ENCODE measurements at regions not wholly inside any gene's neighbourhood (a gene's known extent, or its start where the extent isn't known, plus 50 kb on each side); places are given as distances from the start of the nearest gene placed in this dataset.

DNA sequence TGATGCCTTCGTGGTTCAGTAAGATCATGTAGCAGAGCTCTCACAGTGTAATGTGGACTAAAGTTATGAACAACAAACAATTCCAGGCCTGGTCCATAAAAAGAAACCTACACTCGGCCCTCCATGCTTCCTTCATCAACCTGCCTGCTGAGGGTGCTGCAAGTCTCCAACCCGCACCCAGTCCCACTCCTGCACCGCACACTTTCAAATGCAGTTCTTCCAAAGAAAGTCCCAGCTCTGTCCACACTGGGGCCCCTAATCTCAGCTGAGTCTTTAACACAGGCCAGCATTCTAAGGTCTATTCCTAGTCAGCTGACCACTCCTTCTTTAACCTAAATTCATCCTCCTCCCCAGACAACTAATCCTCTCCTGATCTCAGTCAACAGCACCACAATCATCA lies 71.5 kb upstream of the NR5A2 start:
- Mint-ChIP-seq H3K27ac (ENCODE audit: unreplicated experiment) (no peak overlapping the region), H3K9me3 (ENCODE audit: unreplicated experiment) (no peaks in the 10 kb centered on the region), H3K36me3 (ENCODE audit: insufficient read depth, unreplicated experiment) (no peaks in the 10 kb centered on the region), H3K27me3 (ENCODE audit: insufficient read depth, unreplicated experiment) (no peaks in the 10 kb centered on the region), H3K4me1 (ENCODE audit: low read depth, unreplicated experiment) (peaks cover 7% of the 10 kb centered on the region), H3K4me3 (ENCODE audit: unreplicated experiment) (no peak overlapping the region)
- no TSS peak for BruUV-seq (replicated peaks)
- Histone ChIP-seq H3K4me1 (0 out of 2 replicates have a peak, but pooled peaks cover 6% of the 10 kb centered on the region), H3K4me3 (ENCODE audit: low read depth, low read length) (no peak overlapping the region), H3K27me3 (replicated peaks; ENCODE audit: control insufficient read depth, insufficient read depth, low read length) (no peaks in the 10 kb centered on the region), H3K36me3 (ENCODE audit: control insufficient read depth, insufficient read depth, low read length) (no peaks in the 10 kb centered on the region), H3K9me3 (no peaks in the 10 kb centered on the region)
- intact Hi-C loops (cut with micrococcal nuclease; ENCODE audit: unreplicated experiment), result loop anchor here (1.0 to 10.0 kb wide), 3 partner anchors 71 to 554 kb away; partner anchors contain the start of gene NR5A2
- TF ChIP-seq, protein P1, sequence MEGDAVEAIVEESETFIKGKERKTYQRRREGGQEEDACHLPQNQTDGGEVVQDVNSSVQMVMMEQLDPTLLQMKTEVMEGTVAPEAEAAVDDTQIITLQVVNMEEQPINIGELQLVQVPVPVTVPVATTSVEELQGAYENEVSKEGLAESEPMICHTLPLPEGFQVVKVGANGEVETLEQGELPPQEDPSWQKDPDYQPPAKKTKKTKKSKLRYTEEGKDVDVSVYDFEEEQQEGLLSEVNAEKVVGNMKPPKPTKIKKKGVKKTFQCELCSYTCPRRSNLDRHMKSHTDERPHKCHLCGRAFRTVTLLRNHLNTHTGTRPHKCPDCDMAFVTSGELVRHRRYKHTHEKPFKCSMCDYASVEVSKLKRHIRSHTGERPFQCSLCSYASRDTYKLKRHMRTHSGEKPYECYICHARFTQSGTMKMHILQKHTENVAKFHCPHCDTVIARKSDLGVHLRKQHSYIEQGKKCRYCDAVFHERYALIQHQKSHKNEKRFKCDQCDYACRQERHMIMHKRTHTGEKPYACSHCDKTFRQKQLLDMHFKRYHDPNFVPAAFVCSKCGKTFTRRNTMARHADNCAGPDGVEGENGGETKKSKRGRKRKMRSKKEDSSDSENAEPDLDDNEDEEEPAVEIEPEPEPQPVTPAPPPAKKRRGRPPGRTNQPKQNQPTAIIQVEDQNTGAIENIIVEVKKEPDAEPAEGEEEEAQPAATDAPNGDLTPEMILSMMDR (IDR thresholded peaks at IDR 0.05; ENCODE audit: insufficient read depth in 1 of 2, low read depth in 1 of 2, low read length in 1 of 2, severe bottlenecking in 1 of 2, unreplicated experiment in 1 of 2), result peak in 1 of 2 experiments; percentile 1
- ChIA-PET CTCF (interaction anchor here (0.6 to 1.3 kb wide), 4 partner anchors 10 to 175 kb away, joined by 3 to 6 read pairs (median 4); no protein-coding TSS in a partner anchor), POLR2A (no interaction called here)
- DNase-seq, result peak; percentile 49 to 50

DNA sequence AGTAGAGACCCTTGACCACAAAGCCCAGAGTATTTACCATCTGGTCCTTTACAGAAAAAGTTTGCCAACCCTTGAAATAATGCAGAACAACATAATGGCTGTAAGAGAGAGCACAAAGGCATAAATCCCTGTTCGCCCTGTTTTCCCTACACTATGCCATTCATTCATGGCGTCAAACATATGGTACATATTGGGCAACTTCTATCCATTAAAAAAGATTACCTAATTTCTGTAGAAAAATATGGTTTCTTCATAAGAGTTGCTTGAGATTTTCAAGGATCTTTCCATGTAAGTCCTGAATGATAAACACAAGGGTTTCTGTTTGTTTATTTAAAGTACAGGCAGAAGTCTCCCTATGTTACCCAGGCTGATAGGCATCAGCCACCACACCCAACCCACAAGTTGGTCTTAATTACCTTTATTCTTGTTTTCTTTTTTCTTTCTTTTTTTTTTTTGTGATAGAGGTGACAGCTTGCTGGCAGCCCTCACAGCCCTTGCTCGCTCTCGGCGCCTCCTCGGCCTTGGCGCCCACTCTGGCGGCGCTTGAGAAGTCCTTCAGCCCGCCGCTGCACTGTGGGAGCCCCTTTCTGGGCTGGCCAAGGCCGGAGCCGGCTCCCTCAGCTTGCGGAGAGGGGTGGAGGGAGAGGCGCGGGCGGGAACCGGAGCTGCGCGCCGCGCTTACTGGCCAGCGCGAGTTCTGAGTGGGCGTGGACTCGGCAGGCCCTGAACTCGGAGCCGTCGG lies 68.3 kb upstream of the NR5A2 start:
- CTCF ChIA-PET, result no interaction called here
- peaks cover 7% of the 10 kb centered on the region for H3K4me1 Mint-ChIP-seq (ENCODE audit: low read depth, unreplicated experiment)
- BruUV-seq (replicated peaks), result no TSS peak

DNA sequence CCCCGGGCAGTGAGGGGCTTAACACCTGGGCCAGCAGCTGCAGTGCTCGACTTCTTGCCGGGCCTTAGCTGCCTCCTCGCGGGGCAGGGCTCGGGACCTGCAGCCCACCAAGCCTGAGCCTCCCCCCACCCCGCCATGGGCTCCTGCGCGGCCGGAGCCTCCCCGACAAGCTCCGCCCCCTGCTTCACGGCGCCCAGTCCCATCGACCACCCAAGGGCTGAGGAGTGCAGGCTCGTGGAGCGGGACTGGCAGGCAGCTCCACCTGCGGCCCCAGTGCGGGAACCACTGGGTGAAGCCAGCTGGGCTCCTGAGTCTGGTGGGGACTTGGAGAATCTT lies 67.8 kb upstream of the NR5A2 start:
- Mint-ChIP-seq H3K4me3 (ENCODE audit: unreplicated experiment) (no peak overlapping the region), H3K4me1 (ENCODE audit: low read depth, unreplicated experiment) (peaks cover 7% of the 10 kb centered on the region), H3K27me3 (ENCODE audit: insufficient read depth, unreplicated experiment) (no peaks in the 10 kb centered on the region), H3K27ac (ENCODE audit: unreplicated experiment) (no peak overlapping the region), H3K9me3 (ENCODE audit: unreplicated experiment) (no peaks in the 10 kb centered on the region), H3K36me3 (ENCODE audit: insufficient read depth, unreplicated experiment) (no peaks in the 10 kb centered on the region)
- H3K9me3 ChIP-seq, result no peaks in the 10 kb centered on the region
- ChIA-PET CTCF (no interaction called here), POLR2A (no interaction called here)
- no peak for DNase-seq
- no peak overlapping the region for H3K4me3 ChIP-seq (ENCODE audit: low read depth, low read length)
- no TSS peak for BruUV-seq (replicated peaks)
- intact Hi-C loops (cut with micrococcal nuclease; ENCODE audit: unreplicated experiment), result loop anchor here (10.0 kb wide), 1 partner anchor 275 kb away; no protein-coding TSS in a partner anchor
- no peaks in the 10 kb centered on the region for H3K27me3 ChIP-seq (replicated peaks; ENCODE audit: control insufficient read depth, insufficient read depth, low read length)
- TF ChIP-seq, protein P1 (IDR thresholded peaks at IDR 0.05; ENCODE audit: insufficient read depth in 1 of 2, low read depth in 1 of 2, low read length in 1 of 2, severe bottlenecking in 1 of 2, unreplicated experiment in 1 of 2), result no peak
- no peaks in the 10 kb centered on the region for H3K36me3 ChIP-seq (ENCODE audit: control insufficient read depth, insufficient read depth, low read length)
- H3K4me1 ChIP-seq, result 0 out of 2 replicates have a peak, but pooled peaks cover 6% of the 10 kb centered on the region

More for the DNA sequence above, 68.3 kb upstream of the NR5A2 start:
- DNase-seq, result no peak
- TF ChIP-seq, protein P1 (IDR thresholded peaks at IDR 0.05; ENCODE audit: insufficient read depth in 1 of 2, low read depth in 1 of 2, low read length in 1 of 2, severe bottlenecking in 1 of 2, unreplicated experiment in 1 of 2), result no peak
- intact Hi-C loops (cut with micrococcal nuclease; ENCODE audit: unreplicated experiment), result loop anchor here (10.0 kb wide), 1 partner anchor 274 kb away; no protein-coding TSS in a partner anchor
- Mint-ChIP-seq H3K36me3 (ENCODE audit: insufficient read depth, unreplicated experiment) (no peaks in the 10 kb centered on the region), H3K9me3 (ENCODE audit: unreplicated experiment) (no peaks in the 10 kb centered on the region), H3K27ac (ENCODE audit: unreplicated experiment) (no peak overlapping the region), H3K4me3 (ENCODE audit: unreplicated experiment) (no peak overlapping the region), H3K27me3 (ENCODE audit: insufficient read depth, unreplicated experiment) (no peaks in the 10 kb centered on the region)
- Histone ChIP-seq H3K4me1 (0 out of 2 replicates have a peak, but pooled peaks cover 6% of the 10 kb centered on the region), H3K36me3 (ENCODE audit: control insufficient read depth, insufficient read depth, low read length) (no peaks in the 10 kb centered on the region), H3K27me3 (replicated peaks; ENCODE audit: control insufficient read depth, insufficient read depth, low read length) (no peaks in the 10 kb centered on the region), H3K4me3 (ENCODE audit: low read depth, low read length) (no peak overlapping the region), H3K9me3 (no peaks in the 10 kb centered on the region)
- POLR2A ChIA-PET, result no interaction called here

Data from Caco-2 (cell line).